Neural cell (in vitro differentiated cells): ENCODE measurements at regions not wholly inside any gene's neighbourhood (a gene's known extent, or its start where the extent isn't known, plus 50 kb on each side); places are given as distances from the start of the nearest gene placed in this dataset.

ENCODE experiments used
- CTCF ChIP-seq: fragments of 450-650 bp; IDR thresholded peaks from 2 replicates; pipeline ENCODE4 v1.5.1; 2014; ENCODE audit warnings: antibody characterized with exemption, mild to moderate bottlenecking, moderate library complexity; ENCODE audit not compliant: poor library complexity, severe bottlenecking
- EZH2 ChIP-seq: fragments of 200-600, 300-800 bp; shearing (Covaris generic), sonication (generic); IDR thresholded peaks from 2 replicates; pipeline ENCODE4 v1.6.1; 2014; ENCODE audit warnings: antibody characterized with exemption, low read length, borderline replicate concordance, mild to moderate bottlenecking; ENCODE audit not compliant: insufficient read depth, poor library complexity, severe bottlenecking
- MXI1 ChIP-seq: fragments of 450-650 bp; conservative IDR thresholded peaks from 2 replicates; pipeline ENCODE4 v1.6.1; 2014; ENCODE audit warnings: antibody characterized with exemption, mild to moderate bottlenecking; ENCODE audit not compliant: poor library complexity, severe bottlenecking
- POLR2AphosphoS5 ChIP-seq: IDR thresholded peaks from 2 replicates; pipeline ENCODE4 v1.6.1; 2012
- RAD21 ChIP-seq: fragments of 450-650 bp; conservative IDR thresholded peaks from 2 replicates; pipeline ENCODE4 v1.6.1; 2014; ENCODE audit warnings: antibody characterized with exemption, mild to moderate bottlenecking, moderate library complexity
- REST ChIP-seq: IDR thresholded peaks from 2 replicates; pipeline ENCODE4 v1.6.1; 2012; ENCODE audit warnings: borderline replicate concordance
- TAF1 ChIP-seq: IDR thresholded peaks from 2 replicates; pipeline ENCODE4 v1.6.1; 2012; ENCODE audit warnings: low read depth

- no peak for TF ChIP-seq CTCF
- TF ChIP-seq EZH2 = no peak
- no peak for TF ChIP-seq RAD21
- no peak for TF ChIP-seq POLR2AphosphoS5
- TF ChIP-seq MXI1 = no peak
- no peak for TF ChIP-seq REST
- TF ChIP-seq TAF1 = no peak
Observed at GRCh38 chr2:2562867-2563266, 231.8 kb upstream of the MYT1L start.
